CD14-positive monocyte (primary cell): ENCODE measurements at regions not wholly inside any gene's neighbourhood (a gene's known extent, or its start where the extent isn't known, plus 50 kb on each side); places are given as distances from the start of the nearest gene placed in this dataset.

Experiments
- DNase-seq, 3 donors: peaks; one replicate each; pipeline ENCODE4 v3.0.0-alpha.2; 2011 to 2022
- H2AFZ ChIP-seq: 2 replicates; pipeline ENCODE4 v1.6.0; 2012; ENCODE audit warnings: mild to moderate bottlenecking, low read depth, low read length, inconsistent platforms; ENCODE audit not compliant: insufficient read depth, poor library complexity, severe bottlenecking
- H3K27ac ChIP-seq, 2 donors: 1 replicate in 1 of 2; 2 replicates in 1 of 2; pipeline ENCODE4 v1.5.1; 2012 to 2013; ENCODE audit warnings: low read length in 2 of 2, control low read depth in 1 of 2, inconsistent platforms in 1 of 2, low read depth in 1 of 2, mild to moderate bottlenecking in 1 of 2
- H3K27me3 ChIP-seq, 2 donors: one replicate each; pipeline versions ENCODE4 v1.6.0 to v1.6.1; 2011 to 2013; ENCODE audit warnings: low read length in 2 of 2; ENCODE audit not compliant: control insufficient read depth in 2 of 2, insufficient read depth in 2 of 2
- H3K36me3 ChIP-seq, 2 donors: replicated peaks in 1 of 2; 1 replicate in 1 of 2; 2 replicates in 1 of 2; pipeline versions ENCODE4 v1.5.1 to v1.6.1; 2012 to 2013; ENCODE audit warnings: low read length in 2 of 2, control low read depth in 1 of 2, inconsistent platforms in 1 of 2, mild to moderate bottlenecking in 1 of 2; ENCODE audit not compliant: insufficient read depth in 2 of 2, control insufficient read depth in 1 of 2
- H3K4me1 ChIP-seq, 2 donors: 1 replicate in 1 of 2; 2 replicates in 1 of 2; pipeline versions ENCODE4 v1.5.1 to v1.6.1; 2012 to 2013; ENCODE audit warnings: low read length in 2 of 2, control low read depth in 1 of 2, inconsistent platforms in 1 of 2, mild to moderate bottlenecking in 1 of 2, moderate library complexity in 1 of 2; ENCODE audit not compliant: insufficient read depth in 2 of 2, control insufficient read depth in 1 of 2
- H3K4me2 ChIP-seq: replicated peaks from 2 replicates; pipeline ENCODE3; 2012; ENCODE audit warnings: low read length, moderate library complexity, mild to moderate bottlenecking; ENCODE audit not compliant: poor library complexity, severe bottlenecking; ENCODE audit errors: extremely low read depth
- H3K4me3 ChIP-seq, 3 experiments: fragments of 200-600 bp in 1 of 3; sonication (generic) in 1 of 3; replicated peaks in 1 of 3; 1 replicate in 2 of 3; 2 replicates in 1 of 3; pipeline ENCODE4 v1.5.1; 2011 to 2013; ENCODE audit warnings: low read length in 3 of 3, mild to moderate bottlenecking in 3 of 3, control low read depth in 2 of 3, low read depth in 2 of 3, inconsistent platforms in 1 of 3, moderate library complexity in 1 of 3
- H3K79me2 ChIP-seq: 2 replicates; pipeline ENCODE4 v1.6.0; 2012; ENCODE audit warnings: mild to moderate bottlenecking, control low read depth, inconsistent platforms, low read length, moderate library complexity; ENCODE audit not compliant: insufficient read depth
- H3K9ac ChIP-seq: 2 replicates; pipeline ENCODE4 v1.6.0; 2017; ENCODE audit warnings: low read length, mild to moderate bottlenecking; ENCODE audit not compliant: insufficient read depth, poor library complexity, severe bottlenecking
- H3K9me3 ChIP-seq, 2 donors: replicated peaks in 1 of 2; 1 replicate in 1 of 2; 2 replicates in 1 of 2; pipeline versions ENCODE4 v1.5.1 to v1.6.1; 2012 to 2013; ENCODE audit warnings: low read length in 2 of 2, control low read depth in 1 of 2; ENCODE audit not compliant: control insufficient read depth in 1 of 2, insufficient read depth in 1 of 2
- H4K20me1 ChIP-seq: 2 replicates; pipeline ENCODE4 v1.6.0; 2012; ENCODE audit warnings: mild to moderate bottlenecking, low read length, control low read depth, moderate library complexity; ENCODE audit not compliant: insufficient read depth
- H3K27ac Mint-ChIP-seq, 7 donors: one replicate each; pipeline ENCODE4 v1.8.0; 2020; ENCODE audit warnings: mild to moderate bottlenecking in 7 of 7, mixed read lengths in 7 of 7, moderate library complexity in 6 of 7, inconsistent platforms in 2 of 7
- H3K27me3 Mint-ChIP-seq, 3 donors: one replicate each; pipeline ENCODE4 v1.8.0; 2021 to 2022; ENCODE audit warnings: low read depth in 3 of 3, mild to moderate bottlenecking in 3 of 3, mixed read lengths in 3 of 3, moderate library complexity in 3 of 3, inconsistent platforms in 1 of 3
- H3K36me3 Mint-ChIP-seq, 2 donors: one replicate each; pipeline ENCODE4 v1.8.0; 2020; ENCODE audit warnings: mixed read lengths in 2 of 2, inconsistent platforms in 1 of 2, mild to moderate bottlenecking in 1 of 2
- H3K4me1 Mint-ChIP-seq: one replicate; pipeline ENCODE4 v1.8.0; 2020; ENCODE audit warnings: mild to moderate bottlenecking, mixed read lengths
- H3K4me3 Mint-ChIP-seq, 2 donors: one replicate each; pipeline ENCODE4 v1.8.0; 2020; ENCODE audit warnings: mild to moderate bottlenecking in 2 of 2, mixed read lengths in 2 of 2, moderate library complexity in 1 of 2
- H3K9me3 Mint-ChIP-seq, 7 donors: one replicate each; pipeline ENCODE4 v1.8.0; 2020 to 2022; ENCODE audit warnings: mixed read lengths in 7 of 7, mild to moderate bottlenecking in 6 of 7, moderate library complexity in 6 of 7, inconsistent platforms in 2 of 7
- WGBS: methylation state at CpG from one replicate; pipeline ENCODE4 v1.1.5; 2013; ENCODE audit warnings: missing lambda C conversion rate; ENCODE audit not compliant: insufficient coverage; 5-methylcytosine and 5-hydroxymethylcytosine counted together
- intact Hi-C, 2 donors: fragments of 100-400 bp; cut with micrococcal nuclease; formaldehyde crosslinking; loops; one replicate each; pipeline versions ENCODE4 v1.15.0 to v1.15.1; 2023
- TF ChIP-seq, protein P1 (sequence below): fragments of 200-600 bp; IDR thresholded peaks from one replicate; pipeline ENCODE4 v1.8.0; 2022; ENCODE audit warnings: antibody characterized with exemption, mild to moderate bottlenecking

DNA sequence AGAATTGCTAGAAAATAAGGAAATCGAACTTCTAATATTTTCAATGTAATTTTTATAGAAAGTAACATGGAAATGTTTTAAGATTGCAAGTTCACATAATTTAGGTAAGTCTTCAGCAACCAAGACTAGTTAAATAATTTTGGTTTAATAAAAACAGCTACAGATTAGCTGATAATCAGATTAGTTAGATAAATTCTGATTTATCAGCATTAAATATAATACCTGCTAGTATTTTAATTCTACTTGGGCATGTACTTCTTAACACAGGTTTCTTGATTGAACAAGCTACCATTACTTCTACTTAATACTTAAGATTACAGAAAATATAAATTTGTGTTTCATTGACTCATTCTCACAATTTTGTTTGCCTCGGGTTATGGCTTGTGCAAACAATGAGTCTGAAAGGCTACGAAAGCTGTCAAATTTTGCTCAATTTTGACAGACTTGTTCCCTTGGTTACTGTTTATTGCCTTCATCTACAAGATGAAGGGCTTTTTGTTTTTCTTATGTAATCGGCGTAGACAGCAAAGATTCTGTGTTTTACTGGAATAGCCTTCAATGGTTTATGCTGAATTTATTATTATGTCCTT lies 116.1 kb upstream of the NUDT4 start:
- intact Hi-C loops, result no loop called here
- Mint-ChIP-seq H3K36me3 (no peaks in the 10 kb centered on the region), H3K9me3 (peaks cover 0 to 3% (median 0%) of the 10 kb centered on the region in 7 donors)

DNA sequence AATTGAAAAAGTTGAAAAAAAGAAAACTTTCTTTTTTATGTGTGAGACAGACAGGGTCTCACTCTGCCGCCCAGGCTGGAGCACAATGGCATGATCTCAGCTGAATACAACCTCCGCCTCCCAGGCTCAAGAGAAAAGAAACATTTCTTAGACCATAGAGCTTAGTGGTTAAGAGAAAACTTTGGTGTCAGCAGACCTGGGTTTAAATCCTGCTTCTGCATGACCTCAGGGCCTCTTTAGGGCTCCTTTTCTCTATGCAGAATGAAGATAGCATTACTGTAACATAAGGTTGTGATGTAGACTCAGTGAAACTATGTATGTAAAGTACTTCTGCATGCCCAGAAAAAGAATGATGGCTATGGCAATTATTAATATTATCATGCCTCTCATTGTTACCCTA lies 104.7 kb upstream of the NUDT4 start:
- no peak for DNase-seq
- Histone ChIP-seq H2AFZ (no peak overlapping the region), H3K4me2 (no peak overlapping the region), H3K4me1 (no peaks in the 10 kb centered on the region), H3K27me3 (no peaks in the 10 kb centered on the region), H3K36me3 (no peaks in the 10 kb centered on the region), H3K9me3 (no peaks in the 10 kb centered on the region), H4K20me1 (no peaks in the 10 kb centered on the region), H3K9ac (no peak overlapping the region), H3K4me3 (no peak overlapping the region), H3K27ac (no peak overlapping the region), H3K79me2 (no peaks in the 10 kb centered on the region)
- peaks cover 0 to 11% (median 7%) of the 10 kb centered on the region in 7 donors for H3K9me3 Mint-ChIP-seq
- H3K36me3 Mint-ChIP-seq, result no peaks in the 10 kb centered on the region
- intact Hi-C loops, result no loop called here
- TF ChIP-seq, protein P1, sequence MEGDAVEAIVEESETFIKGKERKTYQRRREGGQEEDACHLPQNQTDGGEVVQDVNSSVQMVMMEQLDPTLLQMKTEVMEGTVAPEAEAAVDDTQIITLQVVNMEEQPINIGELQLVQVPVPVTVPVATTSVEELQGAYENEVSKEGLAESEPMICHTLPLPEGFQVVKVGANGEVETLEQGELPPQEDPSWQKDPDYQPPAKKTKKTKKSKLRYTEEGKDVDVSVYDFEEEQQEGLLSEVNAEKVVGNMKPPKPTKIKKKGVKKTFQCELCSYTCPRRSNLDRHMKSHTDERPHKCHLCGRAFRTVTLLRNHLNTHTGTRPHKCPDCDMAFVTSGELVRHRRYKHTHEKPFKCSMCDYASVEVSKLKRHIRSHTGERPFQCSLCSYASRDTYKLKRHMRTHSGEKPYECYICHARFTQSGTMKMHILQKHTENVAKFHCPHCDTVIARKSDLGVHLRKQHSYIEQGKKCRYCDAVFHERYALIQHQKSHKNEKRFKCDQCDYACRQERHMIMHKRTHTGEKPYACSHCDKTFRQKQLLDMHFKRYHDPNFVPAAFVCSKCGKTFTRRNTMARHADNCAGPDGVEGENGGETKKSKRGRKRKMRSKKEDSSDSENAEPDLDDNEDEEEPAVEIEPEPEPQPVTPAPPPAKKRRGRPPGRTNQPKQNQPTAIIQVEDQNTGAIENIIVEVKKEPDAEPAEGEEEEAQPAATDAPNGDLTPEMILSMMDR, result no peak
- 100% methylated on average over 1 of the region's 2 CpGs for WGBS
- H3K27ac Mint-ChIP-seq, result no peak overlapping the region
- H3K4me3 Mint-ChIP-seq, result no peak overlapping the region
- H3K27me3 Mint-ChIP-seq, result peaks cover 0 to 2% (median 1%) of the 10 kb centered on the region in 3 donors
- no peaks in the 10 kb centered on the region for H3K4me1 Mint-ChIP-seq

More for the DNA sequence above, 116.1 kb upstream of the NUDT4 start:
- 100% methylated on average over 2 of the region's 5 CpGs for WGBS
- peaks cover 2% of the 10 kb centered on the region for H3K4me1 Mint-ChIP-seq
- H3K27me3 Mint-ChIP-seq, result peaks cover 0 to 5% (median 2%) of the 10 kb centered on the region in 3 donors
- Histone ChIP-seq H3K4me2 (no peak overlapping the region), H3K27me3 (no peaks in the 10 kb centered on the region), H3K36me3 (no peaks in the 10 kb centered on the region), H2AFZ (no peak overlapping the region), H4K20me1 (no peaks in the 10 kb centered on the region), H3K9ac (no peak overlapping the region), H3K4me1 (no peaks in the 10 kb centered on the region), H3K4me3 (no peak overlapping the region), H3K27ac (no peak overlapping the region), H3K79me2 (no peaks in the 10 kb centered on the region), H3K9me3 (no peaks in the 10 kb centered on the region)
- no peak for DNase-seq
- no peak overlapping the region for H3K27ac Mint-ChIP-seq
- TF ChIP-seq, protein P1, result no peak
- H3K4me3 Mint-ChIP-seq, result no peak overlapping the region
